PFSK-1 (cell line): ENCODE measurements at regions not wholly inside any gene's neighbourhood (a gene's known extent, or its start where the extent isn't known, plus 50 kb on each side); places are given as distances from the start of the nearest gene placed in this dataset.

Experiments used
- POLR2AphosphoS5 ChIP-seq: IDR thresholded peaks from 2 replicates; pipeline ENCODE4 v1.6.1; 2012; ENCODE audit warnings: low read depth, mild to moderate bottlenecking, control low read depth, low read length, moderate library complexity
- TAF1 ChIP-seq: IDR thresholded peaks from 2 replicates; pipeline ENCODE4 v1.6.1; 2012; ENCODE audit warnings: low read length, control low read depth, borderline replicate concordance; ENCODE audit not compliant: insufficient read depth

- TF ChIP-seq TAF1, result no peak
- no peak for TF ChIP-seq POLR2AphosphoS5
Observed at GRCh38 chr11:70737816-70738630, 339.7 kb downstream of the CTTN start.
